ENCODE measurements at regions not wholly inside any gene's neighbourhood (a gene's known extent, or its start where the extent isn't known, plus 50 kb on each side); places are given as distances from the start of the nearest gene placed in this dataset.
"Not testable (repeated sequence)": the region's sequence is repeated elsewhere in the genome, so short reads cannot be mapped to it uniquely, and the experiment has no call there.

GRCh38 chr15:38852188-38852587 is 287.6 kb upstream of the RASGRP1 start:
- not testable (repeated sequence) for FAIRE-seq

GRCh38 chr15:38853608-38854007 is 289.0 kb upstream of the RASGRP1 start:
- no peak for FAIRE-seq
- DNase-seq (ENCODE audit: low spot score in 2 of 2), result no peak

More at GRCh38 chr15:38852188-38852587, 287.6 kb upstream of the RASGRP1 start:
- not testable (repeated sequence) for DNase-seq (ENCODE audit: low spot score in 2 of 2)

GRCh38 chr15:38854506-38854905 is 289.9 kb upstream of the RASGRP1 start:
- DNase-seq (ENCODE audit: low spot score in 2 of 2) (no peak), FAIRE-seq (no peak)

DNA sequence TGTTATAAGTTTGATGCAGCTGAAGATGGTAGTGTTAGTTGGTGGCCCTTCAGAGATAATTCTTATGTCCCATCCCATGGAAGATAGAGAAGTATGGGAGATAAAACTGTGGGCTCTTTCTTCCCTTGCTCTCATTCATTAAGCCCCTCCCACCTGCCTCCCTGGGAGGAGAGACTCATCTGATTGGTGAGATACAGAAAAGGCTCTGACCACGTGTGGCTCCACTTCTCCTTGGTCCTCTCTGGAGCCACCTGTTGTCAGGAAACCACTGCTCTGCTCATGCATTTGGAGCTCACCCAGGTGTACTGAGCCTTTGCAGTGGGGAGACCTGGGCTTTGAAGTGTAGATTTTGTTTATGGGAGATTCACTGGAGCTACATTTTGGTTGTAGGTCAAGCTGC is 293.2 kb upstream of the RASGRP1 start:
- FAIRE-seq, result no peak
- no peak for DNase-seq (ENCODE audit: low spot score in 2 of 2)

GRCh38 chr15:38859574-38859973 is 295.0 kb upstream of the RASGRP1 start:
- no peak for FAIRE-seq

DNA sequence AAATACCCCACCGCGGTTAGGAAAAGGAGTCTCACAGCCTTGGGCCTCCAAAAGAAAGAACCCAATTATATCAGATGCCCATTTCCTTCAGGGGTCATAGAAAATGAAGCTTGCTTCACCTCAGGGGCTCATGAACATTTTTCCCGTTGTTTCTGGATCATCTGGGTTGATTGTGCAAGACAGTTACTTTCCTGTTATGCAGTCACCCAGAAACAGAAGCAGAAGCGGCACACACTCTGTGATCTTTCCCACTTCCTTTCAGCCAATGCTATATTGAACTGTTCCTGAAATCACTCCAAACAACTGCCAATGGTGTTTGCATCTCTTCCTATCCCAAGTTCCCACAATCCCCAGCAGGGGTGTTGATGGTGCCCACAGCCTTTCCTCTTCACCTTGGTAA is 295.6 kb upstream of the RASGRP1 start:
- no peak for DNase-seq (ENCODE audit: low spot score in 2 of 2)
- no peak for FAIRE-seq

More at GRCh38 chr15:38859574-38859973, 295.0 kb upstream of the RASGRP1 start:
- no peak for DNase-seq (ENCODE audit: low spot score in 2 of 2)

DNA sequence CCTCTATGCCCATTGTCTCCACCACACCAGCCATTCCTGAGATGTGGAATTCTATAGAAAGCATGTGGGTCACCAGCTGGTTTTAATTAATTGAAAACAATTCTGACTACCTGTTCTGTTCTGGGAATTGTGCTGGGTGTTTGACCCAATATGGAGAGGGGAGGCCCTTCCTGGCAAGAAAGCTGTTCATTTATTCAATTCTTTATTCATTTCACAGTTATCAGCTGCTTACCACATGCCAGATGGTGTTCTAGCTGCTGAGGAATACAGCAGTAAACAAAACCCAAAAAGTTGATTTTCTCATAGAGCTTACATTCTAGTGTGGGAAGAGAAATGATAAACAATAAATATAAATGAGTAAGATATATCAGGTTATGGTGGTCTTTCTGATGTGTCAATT is 296.1 kb upstream of the RASGRP1 start:
- no peak for FAIRE-seq
- no peak for DNase-seq (ENCODE audit: low spot score in 2 of 2)

DNA sequence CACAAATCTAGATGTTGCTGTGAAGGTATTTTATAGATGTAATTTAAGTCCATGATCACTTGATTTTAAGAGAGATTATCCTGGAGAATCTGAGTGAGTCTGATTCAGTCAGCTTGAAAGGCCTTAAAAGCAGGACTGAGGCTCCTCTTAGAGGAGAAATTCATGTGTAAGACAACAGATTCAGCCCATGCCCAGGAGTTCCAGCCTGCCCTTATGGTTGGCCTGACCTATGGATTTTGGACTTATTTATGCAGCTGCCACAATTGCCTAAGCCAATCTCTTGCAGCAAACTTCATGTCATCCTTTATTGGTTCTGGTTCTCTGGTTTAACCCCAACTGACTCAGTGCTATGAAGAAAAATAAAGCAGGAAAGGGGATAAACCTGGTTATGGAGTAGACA is 296.5 kb upstream of the RASGRP1 start:
- DNase-seq (ENCODE audit: low spot score in 2 of 2), result no peak
- FAIRE-seq, result no peak

- FAIRE-seq (no peak), DNase-seq (ENCODE audit: low spot score in 2 of 2) (no peak)
Measured at GRCh38 chr15:38862099-38862498, 297.5 kb upstream of the RASGRP1 start.

DNA sequence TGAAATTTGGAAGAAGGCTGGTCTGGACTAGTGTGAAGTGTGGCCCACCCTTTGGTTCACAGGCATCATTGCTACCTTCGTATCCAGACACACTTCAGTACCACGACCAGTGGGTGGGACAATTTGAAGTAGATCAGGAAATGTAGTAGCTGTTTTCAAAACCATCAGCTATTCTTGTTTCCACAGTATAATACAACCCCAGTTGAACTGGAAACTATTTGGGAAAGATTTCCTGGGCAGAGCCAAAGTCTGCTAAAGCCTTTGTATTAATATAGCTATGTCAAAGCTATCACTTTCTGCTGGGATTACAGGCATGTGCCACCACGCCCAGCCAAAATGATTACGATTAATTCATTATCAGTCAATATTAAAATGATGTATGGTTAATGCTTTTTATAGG is 298.8 kb upstream of the RASGRP1 start:
- DNase-seq (ENCODE audit: low spot score in 2 of 2) (no peak), FAIRE-seq (no peak)

GRCh38 chr15:38864122-38864521 is 299.5 kb upstream of the RASGRP1 start:
- DNase-seq (ENCODE audit: low spot score in 2 of 2), result no peak
- no peak for FAIRE-seq

GRCh38 chr15:38864827-38865581 is 300.4 kb upstream of the RASGRP1 start:
- DNase-seq (ENCODE audit: low spot score in 2 of 2), result no peak
- FAIRE-seq, result no peak

DNA sequence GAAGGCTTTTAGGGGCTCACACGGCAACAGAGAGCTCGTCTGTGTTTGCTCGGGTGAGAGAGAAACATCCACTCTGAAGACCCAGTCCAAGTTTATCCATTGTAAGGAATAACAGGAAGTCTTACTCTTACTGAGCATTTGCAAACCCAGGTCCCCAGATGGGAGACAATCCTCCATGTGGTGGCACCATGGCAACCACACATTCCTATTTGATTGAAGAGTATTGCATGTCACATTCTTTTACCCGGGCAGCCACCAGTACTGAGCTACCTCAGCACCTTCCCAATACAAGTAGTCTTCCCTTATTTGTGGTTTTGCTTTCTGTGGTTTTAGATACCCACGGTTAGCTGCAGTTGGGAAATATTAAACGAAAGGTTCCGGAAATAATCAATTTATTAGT is 302.9 kb upstream of the RASGRP1 start:
- DNase-seq (ENCODE audit: low spot score in 2 of 2), result no peak
- FAIRE-seq, result no peak

DNA sequence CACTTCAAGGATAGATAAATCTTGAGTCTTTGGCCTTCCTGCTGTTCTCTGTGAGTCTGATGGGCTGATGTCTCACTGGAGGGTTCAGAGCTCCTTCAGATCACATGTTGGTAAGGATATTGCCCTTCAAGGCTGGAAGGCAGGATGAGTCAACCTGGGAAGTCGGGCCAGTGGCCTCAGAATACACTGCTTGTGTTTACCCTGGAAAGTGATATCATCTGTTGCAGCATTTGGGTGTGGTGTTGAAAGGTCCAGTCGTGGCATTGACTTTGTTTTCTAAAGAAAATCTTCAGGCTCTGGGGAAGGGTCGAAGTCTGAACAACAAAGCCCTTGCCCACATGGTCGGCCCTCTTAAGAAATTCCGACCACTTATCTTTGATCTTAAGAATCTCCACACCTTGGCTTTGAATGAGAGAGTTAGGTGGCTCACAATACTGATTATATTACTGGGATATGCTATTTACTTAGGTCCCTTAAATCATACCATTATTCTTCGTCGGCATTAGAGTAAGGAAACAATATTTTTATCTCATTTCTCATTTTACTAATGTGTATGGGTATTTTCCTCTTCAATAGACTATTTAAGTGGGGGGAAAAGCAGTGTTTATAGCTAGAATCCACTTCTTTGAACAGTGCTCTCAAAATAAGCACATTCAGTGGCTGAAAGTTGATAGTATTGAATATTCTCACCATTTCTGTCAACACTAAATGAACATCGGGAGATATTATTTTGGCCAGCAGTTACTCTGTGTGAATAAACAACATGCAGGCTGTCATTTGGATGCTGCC is 303.9 kb upstream of the RASGRP1 start:
- DNase-seq (ENCODE audit: low spot score in 2 of 2), result no peak
- no peak for FAIRE-seq

- no peak for DNase-seq (ENCODE audit: low spot score in 2 of 2)
- no peak for FAIRE-seq
Measured at GRCh38 chr15:38871638-38872037, 307.0 kb upstream of the RASGRP1 start.

DNA sequence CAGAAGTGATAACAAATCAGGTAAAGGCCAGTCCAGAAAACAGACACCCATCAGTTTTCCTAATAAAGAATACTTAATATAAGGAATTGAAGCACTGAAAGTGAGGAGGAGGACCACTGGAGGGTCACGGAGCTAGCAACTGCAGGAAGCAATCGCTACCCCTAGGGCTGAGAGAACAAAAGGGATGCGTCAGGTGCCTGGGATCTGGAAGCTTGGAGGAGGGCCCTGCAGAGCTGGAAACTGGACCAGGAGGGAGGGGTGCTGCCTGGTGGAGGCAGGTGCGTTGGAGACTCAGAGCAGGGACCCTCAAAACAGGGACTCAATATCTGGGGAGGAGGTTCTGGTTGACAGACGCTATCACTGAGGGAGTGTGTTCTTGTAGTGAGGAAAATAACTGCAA is 308.1 kb upstream of the RASGRP1 start:
- FAIRE-seq (no peak), DNase-seq (ENCODE audit: low spot score in 2 of 2) (no peak)

GRCh38 chr15:38873158-38873557 is 308.5 kb upstream of the RASGRP1 start:
- FAIRE-seq (no peak), DNase-seq (ENCODE audit: low spot score in 2 of 2) (no peak)

GRCh38 chr15:38874464-38874863 is 309.9 kb upstream of the RASGRP1 start:
- DNase-seq (ENCODE audit: low spot score in 2 of 2) (no peak), FAIRE-seq (no peak)

DNA sequence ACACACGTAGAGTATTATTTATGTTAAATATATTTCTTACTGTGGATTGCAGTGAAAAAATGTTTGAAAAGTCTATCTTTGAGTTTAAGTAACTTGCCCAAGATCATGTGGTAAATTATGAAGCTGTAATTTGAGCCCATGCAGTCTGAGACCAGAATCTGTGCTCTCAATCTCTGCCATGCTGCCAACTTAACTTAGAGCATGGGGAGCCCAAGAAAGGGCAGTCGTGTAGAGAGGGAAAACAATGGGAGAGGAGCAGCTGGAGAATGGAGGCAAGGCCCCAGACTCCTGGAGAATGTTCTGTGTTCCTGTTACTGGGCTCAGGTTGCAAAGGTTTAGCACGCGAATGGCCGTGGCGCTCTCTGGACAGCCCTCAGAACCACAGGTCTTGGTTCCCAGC is 311.6 kb upstream of the RASGRP1 start:
- FAIRE-seq (no peak), DNase-seq (ENCODE audit: low spot score in 2 of 2) (no peak)

DNA sequence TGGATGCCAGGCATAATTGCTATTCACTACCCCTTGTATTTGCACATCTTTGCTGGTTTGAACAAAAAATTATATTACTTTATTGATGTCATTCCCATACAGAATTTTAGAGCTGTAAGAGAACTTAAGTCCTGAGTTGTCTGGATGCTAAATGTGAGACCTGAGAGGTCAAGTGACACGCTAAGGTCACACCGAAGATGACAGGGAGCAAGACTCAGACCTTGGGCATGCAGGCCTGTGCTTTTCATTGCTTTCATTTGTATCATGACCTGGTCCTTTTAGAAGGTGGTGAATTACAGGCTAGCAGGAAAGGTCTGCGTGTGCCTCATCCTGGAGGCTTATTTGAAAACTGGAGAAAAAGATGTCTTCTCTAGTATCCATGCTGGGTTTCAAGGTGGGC is 312.0 kb upstream of the RASGRP1 start:
- FAIRE-seq, result no peak
- DNase-seq (ENCODE audit: low spot score in 2 of 2), result no peak

DNA sequence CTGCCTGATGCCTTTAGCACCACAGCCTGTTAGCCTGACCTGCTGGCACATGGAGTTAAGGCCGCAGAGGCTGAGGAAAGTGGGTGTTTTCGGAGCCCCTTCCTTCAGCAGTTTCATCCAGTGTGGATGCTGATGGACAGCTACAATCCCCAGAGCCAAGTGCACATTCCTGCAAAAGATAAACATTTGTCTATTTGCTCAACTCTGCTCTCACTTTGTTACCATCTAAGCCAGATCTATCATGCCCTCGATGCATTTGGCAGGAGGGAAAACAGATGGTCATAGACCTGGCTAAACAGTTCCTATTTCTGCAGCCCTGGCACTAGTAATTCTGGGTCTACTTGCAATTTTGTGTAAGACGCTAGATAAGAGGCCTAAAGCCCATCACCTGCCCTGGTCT is 312.9 kb upstream of the RASGRP1 start:
- no peak for FAIRE-seq
- DNase-seq (ENCODE audit: low spot score in 2 of 2), result no peak

DNA sequence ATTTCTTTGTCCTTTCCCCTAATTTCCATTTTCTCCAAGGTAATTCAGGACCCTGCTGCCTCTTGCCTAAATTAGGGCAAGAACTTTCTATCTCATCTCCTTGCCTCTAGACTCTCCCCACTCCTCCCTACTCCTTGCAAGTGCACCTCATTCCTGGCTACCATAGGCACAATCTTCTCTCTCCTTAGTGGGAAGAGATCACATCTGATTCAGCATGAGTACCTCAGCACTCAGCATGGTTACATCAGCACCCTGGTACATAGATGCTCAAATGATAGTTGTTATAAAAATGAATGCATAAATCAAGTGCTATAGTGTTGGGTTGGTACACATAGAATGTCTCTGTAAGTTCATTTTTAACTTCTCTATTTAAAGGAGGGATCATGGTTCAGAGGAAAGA is 313.4 kb upstream of the RASGRP1 start:
- FAIRE-seq (no peak), DNase-seq (ENCODE audit: low spot score in 2 of 2) (no peak)

Data from frontal cortex (tissue), 3 donors.